ENCODE measurements at regions not wholly inside any gene's neighbourhood (a gene's known extent, or its start where the extent isn't known, plus 50 kb on each side); places are given as distances from the start of the nearest gene placed in this dataset.

DNA sequence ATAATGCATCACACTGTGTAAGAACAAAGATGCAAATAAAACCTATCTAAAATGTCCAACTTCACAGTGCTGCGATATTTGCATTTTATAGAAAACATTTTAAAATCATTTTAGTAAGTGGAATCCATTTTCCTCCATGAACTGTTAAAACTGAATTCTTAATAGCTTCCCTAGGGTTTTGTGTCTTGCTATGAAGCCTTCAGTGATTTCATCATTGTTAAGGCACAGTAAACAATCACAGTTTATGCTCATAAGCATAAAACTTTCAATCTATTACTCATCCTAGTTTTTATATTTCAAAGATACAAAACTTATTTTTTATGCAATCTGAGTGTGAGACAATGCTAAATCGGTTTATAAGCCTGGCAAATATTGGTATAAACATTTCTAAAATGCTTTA, 509.7 kb downstream of the TUSC7 start:
- TF ChIP-seq CTCF (conservative IDR thresholded peaks at IDR 0.05) (no peak), EZH2 (IDR thresholded peaks at IDR 0.05; ENCODE audit: low read depth) (no peak)

Measured in PC-9 (cell line).